Superior temporal gyrus (tissue), 1 donor: ENCODE measurements at regions not wholly inside any gene's neighbourhood (a gene's known extent, or its start where the extent isn't known, plus 50 kb on each side); places are given as distances from the start of the nearest gene placed in this dataset.

Experiments
- DNase-seq: peaks from one replicate; pipeline ENCODE4 v3.0.0-alpha.2; 2016; ENCODE audit errors: extremely low spot score

GRCh38 chr13:99861771-99862170, 109.8 kb downstream of the ZIC5 start:
- no peak for DNase-seq

- no peak for DNase-seq
Measured at GRCh38 chr13:99860745-99861144, 110.8 kb downstream of the ZIC5 start.

GRCh38 chr13:99859178-99860177, 112.1 kb downstream of the ZIC5 start:
- no peak for DNase-seq

GRCh38 chr13:99857738-99858137, 113.8 kb downstream of the ZIC5 start:
- DNase-seq = no peak

GRCh38 chr13:99855526-99856420, 115.8 kb downstream of the ZIC5 start:
- no peak for DNase-seq

- DNase-seq = no peak
Measured at GRCh38 chr13:99854366-99854765, 117.2 kb downstream of the ZIC5 start.

- DNase-seq = no peak
Measured at GRCh38 chr13:99847318-99847750, 124.2 kb downstream of the ZIC5 start.

GRCh38 chr13:99845161-99845874, 126.2 kb downstream of the ZIC5 start:
- DNase-seq = no peak

- no peak for DNase-seq
Measured at GRCh38 chr13:99844421-99844820, 127.1 kb downstream of the ZIC5 start.

GRCh38 chr13:99843872-99844271, 127.7 kb downstream of the ZIC5 start:
- DNase-seq = no peak

- DNase-seq = no peak
Measured at GRCh38 chr13:99842405-99842804, 129.2 kb downstream of the ZIC5 start.

- no peak for DNase-seq
Measured at GRCh38 chr13:99836291-99836690, 135.3 kb downstream of the ZIC5 start.

- DNase-seq = no peak
Measured at GRCh38 chr13:99835442-99835841, 136.1 kb downstream of the ZIC5 start.

GRCh38 chr13:99834246-99834645, 137.3 kb downstream of the ZIC5 start:
- DNase-seq = no peak

GRCh38 chr13:99832347-99832746, 139.2 kb downstream of the ZIC5 start:
- no peak for DNase-seq

GRCh38 chr13:99830931-99831330, 140.6 kb downstream of the ZIC5 start:
- DNase-seq = no peak

- no peak for DNase-seq
Measured at GRCh38 chr13:99829593-99830239, 141.9 kb downstream of the ZIC5 start.

GRCh38 chr13:99829161-99829560, 142.4 kb downstream of the ZIC5 start:
- no peak for DNase-seq

GRCh38 chr13:99828735-99829134, 142.8 kb downstream of the ZIC5 start:
- no peak for DNase-seq

GRCh38 chr13:99828123-99828522, 143.4 kb downstream of the ZIC5 start:
- no peak for DNase-seq
